Suprapubic skin (tissue), 4 donors: ENCODE measurements at regions not wholly inside any gene's neighbourhood (a gene's known extent, or its start where the extent isn't known, plus 50 kb on each side); places are given as distances from the start of the nearest gene placed in this dataset.

Experiments used
- POLR2A ChIP-seq, 2 donors: fragments of 450-650 bp; IDR thresholded peaks; one replicate each; pipeline ENCODE4 v1.6.1; 2017; ENCODE audit warnings: antibody characterized with exemption in 2 of 2, mild to moderate bottlenecking in 2 of 2, moderate library complexity in 2 of 2
- POLR2AphosphoS5 ChIP-seq, 3 donors: sonication (generic); formaldehyde crosslinking; IDR thresholded peaks; one replicate each; pipeline ENCODE4 v1.6.1; 2017; ENCODE audit warnings: antibody characterized with exemption in 3 of 3
- TF ChIP-seq, protein P1 (sequence below), 2 donors: fragments of 200-600 bp in 1 of 2; fragments of 450-650 bp in 1 of 2; sonication (generic) in 1 of 2; IDR thresholded peaks; one replicate each; pipeline ENCODE4 v1.5.1; 2016 to 2019; ENCODE audit warnings: antibody characterized with exemption in 2 of 2, mild to moderate bottlenecking in 1 of 2, moderate library complexity in 1 of 2

DNA sequence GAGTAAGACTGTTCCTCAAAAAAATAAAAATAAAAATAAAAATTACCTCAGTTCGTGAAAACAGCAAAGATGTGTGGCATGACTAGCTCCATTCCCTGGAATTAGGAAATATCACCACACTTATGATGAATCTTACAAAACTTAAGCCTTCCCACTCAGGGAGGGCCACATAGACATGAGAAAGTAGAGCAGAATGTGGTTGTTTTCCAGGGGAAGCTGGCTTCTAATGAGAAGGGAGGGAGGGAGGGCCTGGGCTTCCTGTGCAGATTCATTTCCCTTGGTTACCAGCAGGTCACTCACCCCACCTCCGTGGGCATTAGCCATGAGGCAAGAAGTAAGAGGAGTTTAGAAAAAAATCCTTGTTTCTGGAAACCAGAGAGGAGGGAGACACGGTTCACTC lies 95.9 kb upstream of the RMDN2 start:
- TF ChIP-seq, protein P1, sequence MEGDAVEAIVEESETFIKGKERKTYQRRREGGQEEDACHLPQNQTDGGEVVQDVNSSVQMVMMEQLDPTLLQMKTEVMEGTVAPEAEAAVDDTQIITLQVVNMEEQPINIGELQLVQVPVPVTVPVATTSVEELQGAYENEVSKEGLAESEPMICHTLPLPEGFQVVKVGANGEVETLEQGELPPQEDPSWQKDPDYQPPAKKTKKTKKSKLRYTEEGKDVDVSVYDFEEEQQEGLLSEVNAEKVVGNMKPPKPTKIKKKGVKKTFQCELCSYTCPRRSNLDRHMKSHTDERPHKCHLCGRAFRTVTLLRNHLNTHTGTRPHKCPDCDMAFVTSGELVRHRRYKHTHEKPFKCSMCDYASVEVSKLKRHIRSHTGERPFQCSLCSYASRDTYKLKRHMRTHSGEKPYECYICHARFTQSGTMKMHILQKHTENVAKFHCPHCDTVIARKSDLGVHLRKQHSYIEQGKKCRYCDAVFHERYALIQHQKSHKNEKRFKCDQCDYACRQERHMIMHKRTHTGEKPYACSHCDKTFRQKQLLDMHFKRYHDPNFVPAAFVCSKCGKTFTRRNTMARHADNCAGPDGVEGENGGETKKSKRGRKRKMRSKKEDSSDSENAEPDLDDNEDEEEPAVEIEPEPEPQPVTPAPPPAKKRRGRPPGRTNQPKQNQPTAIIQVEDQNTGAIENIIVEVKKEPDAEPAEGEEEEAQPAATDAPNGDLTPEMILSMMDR (IDR thresholded peaks at IDR 0.05) = no peak
- TF ChIP-seq POLR2A (IDR thresholded peaks at IDR 0.05) (no peak), POLR2AphosphoS5 (IDR thresholded peaks at IDR 0.05) (no peak)
